ENCODE measurements at regions not wholly inside any gene's neighbourhood (a gene's known extent, or its start where the extent isn't known, plus 50 kb on each side); places are given as distances from the start of the nearest gene placed in this dataset.

- TF ChIP-seq, protein P1, sequence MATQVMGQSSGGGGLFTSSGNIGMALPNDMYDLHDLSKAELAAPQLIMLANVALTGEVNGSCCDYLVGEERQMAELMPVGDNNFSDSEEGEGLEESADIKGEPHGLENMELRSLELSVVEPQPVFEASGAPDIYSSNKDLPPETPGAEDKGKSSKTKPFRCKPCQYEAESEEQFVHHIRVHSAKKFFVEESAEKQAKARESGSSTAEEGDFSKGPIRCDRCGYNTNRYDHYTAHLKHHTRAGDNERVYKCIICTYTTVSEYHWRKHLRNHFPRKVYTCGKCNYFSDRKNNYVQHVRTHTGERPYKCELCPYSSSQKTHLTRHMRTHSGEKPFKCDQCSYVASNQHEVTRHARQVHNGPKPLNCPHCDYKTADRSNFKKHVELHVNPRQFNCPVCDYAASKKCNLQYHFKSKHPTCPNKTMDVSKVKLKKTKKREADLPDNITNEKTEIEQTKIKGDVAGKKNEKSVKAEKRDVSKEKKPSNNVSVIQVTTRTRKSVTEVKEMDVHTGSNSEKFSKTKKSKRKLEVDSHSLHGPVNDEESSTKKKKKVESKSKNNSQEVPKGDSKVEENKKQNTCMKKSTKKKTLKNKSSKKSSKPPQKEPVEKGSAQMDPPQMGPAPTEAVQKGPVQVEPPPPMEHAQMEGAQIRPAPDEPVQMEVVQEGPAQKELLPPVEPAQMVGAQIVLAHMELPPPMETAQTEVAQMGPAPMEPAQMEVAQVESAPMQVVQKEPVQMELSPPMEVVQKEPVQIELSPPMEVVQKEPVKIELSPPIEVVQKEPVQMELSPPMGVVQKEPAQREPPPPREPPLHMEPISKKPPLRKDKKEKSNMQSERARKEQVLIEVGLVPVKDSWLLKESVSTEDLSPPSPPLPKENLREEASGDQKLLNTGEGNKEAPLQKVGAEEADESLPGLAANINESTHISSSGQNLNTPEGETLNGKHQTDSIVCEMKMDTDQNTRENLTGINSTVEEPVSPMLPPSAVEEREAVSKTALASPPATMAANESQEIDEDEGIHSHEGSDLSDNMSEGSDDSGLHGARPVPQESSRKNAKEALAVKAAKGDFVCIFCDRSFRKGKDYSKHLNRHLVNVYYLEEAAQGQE (IDR thresholded peaks at IDR 0.05): no peak
- TF ChIP-seq CTCF (IDR thresholded peaks at IDR 0.05): no peak
Measured at GRCh38 chr9:78406146-78406545, 109.2 kb downstream of the PSAT1 start.
